ENCODE measurements at regions not wholly inside any gene's neighbourhood (a gene's known extent, or its start where the extent isn't known, plus 50 kb on each side); places are given as distances from the start of the nearest gene placed in this dataset.

DNA sequence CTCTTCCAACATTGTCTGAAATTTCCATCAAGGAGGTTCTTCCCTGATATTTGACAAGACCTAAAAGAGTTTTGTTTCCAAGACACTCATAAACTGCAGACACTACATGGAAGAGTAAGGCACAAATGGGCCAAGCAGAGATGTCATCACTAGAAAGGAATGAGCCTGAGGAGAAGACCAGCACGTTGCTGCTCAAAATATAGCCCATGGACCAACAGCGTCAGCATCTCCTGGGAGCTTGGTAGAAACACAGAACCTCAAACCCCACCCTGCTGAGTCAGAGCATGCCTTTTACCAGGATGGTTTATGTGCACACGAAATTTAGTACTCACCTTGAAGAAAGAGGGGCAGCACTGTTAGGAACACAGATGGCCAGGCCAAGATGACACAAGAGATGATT, 128.7 kb upstream of the MID1 start:
- TF ChIP-seq, protein P1, sequence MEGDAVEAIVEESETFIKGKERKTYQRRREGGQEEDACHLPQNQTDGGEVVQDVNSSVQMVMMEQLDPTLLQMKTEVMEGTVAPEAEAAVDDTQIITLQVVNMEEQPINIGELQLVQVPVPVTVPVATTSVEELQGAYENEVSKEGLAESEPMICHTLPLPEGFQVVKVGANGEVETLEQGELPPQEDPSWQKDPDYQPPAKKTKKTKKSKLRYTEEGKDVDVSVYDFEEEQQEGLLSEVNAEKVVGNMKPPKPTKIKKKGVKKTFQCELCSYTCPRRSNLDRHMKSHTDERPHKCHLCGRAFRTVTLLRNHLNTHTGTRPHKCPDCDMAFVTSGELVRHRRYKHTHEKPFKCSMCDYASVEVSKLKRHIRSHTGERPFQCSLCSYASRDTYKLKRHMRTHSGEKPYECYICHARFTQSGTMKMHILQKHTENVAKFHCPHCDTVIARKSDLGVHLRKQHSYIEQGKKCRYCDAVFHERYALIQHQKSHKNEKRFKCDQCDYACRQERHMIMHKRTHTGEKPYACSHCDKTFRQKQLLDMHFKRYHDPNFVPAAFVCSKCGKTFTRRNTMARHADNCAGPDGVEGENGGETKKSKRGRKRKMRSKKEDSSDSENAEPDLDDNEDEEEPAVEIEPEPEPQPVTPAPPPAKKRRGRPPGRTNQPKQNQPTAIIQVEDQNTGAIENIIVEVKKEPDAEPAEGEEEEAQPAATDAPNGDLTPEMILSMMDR (conservative IDR thresholded peaks at IDR 0.05; ENCODE audit: low read depth, low read length) = no peak
- TF ChIP-seq MXI1 (IDR thresholded peaks at IDR 0.05; ENCODE audit: borderline replicate concordance, low read depth, low read length) (no peak), POLR2A (IDR thresholded peaks at IDR 0.05; ENCODE audit: low read depth, low read length) (no peak), MAFK (IDR thresholded peaks at IDR 0.05; ENCODE audit: low read depth, low read length) (no peak), RFX5 (IDR thresholded peaks at IDR 0.05; ENCODE audit: low read depth, low read length) (no peak), MAZ (IDR thresholded peaks at IDR 0.05; ENCODE audit: borderline replicate concordance, low read depth, low read length) (no peak), CHD1 (IDR thresholded peaks at IDR 0.05; ENCODE audit: low read depth, low read length) (no peak), RCOR1 (IDR thresholded peaks at IDR 0.05; ENCODE audit: insufficient replicate concordance, low read length) (no peak), CEBPB (IDR thresholded peaks at IDR 0.05; ENCODE audit: low read depth, low read length) (no peak), USF2 (IDR thresholded peaks at IDR 0.05; ENCODE audit: low read depth, low read length) (no peak), SMC3 (IDR thresholded peaks at IDR 0.05; ENCODE audit: low read depth, low read length) (no peak), RAD21 (IDR thresholded peaks at IDR 0.05; ENCODE audit: low read length) (no peak), BHLHE40 (IDR thresholded peaks at IDR 0.05; ENCODE audit: low read depth, low read length) (no peak)
- TF ChIP-seq, protein P2, sequence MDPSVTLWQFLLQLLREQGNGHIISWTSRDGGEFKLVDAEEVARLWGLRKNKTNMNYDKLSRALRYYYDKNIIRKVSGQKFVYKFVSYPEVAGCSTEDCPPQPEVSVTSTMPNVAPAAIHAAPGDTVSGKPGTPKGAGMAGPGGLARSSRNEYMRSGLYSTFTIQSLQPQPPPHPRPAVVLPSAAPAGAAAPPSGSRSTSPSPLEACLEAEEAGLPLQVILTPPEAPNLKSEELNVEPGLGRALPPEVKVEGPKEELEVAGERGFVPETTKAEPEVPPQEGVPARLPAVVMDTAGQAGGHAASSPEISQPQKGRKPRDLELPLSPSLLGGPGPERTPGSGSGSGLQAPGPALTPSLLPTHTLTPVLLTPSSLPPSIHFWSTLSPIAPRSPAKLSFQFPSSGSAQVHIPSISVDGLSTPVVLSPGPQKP (IDR thresholded peaks at IDR 0.05; ENCODE audit: borderline replicate concordance, low read depth, low read length) = no peak
